CD4-positive, CD25-positive, alpha-beta regulatory T cell (primary cell): ENCODE measurements at regions not wholly inside any gene's neighbourhood (a gene's known extent, or its start where the extent isn't known, plus 50 kb on each side); places are given as distances from the start of the nearest gene placed in this dataset.
A peak's percentile ranks its signal among the peaks of the same experiment; 100 is the strongest.

Source experiments
- ATAC-seq, 2 donors: fragments of 150-1000 bp; cut with Tn5 transposase; one replicate each; pipeline ENCODE4 v1.10.0; 2021; ENCODE audit warnings: low read depth in 2 of 2, moderate number of reproducible peaks in 2 of 2, moderate library complexity in 1 of 2
- DNase-seq, 3 donors: peaks; one replicate each; pipeline versions ENCODE4 v3.0.0 to v3.0.0-alpha.2; 2012 to 2022; ENCODE audit warnings: mixed read lengths in 1 of 3
- H3K27ac ChIP-seq: one replicate; pipeline ENCODE4 v1.7.0; 2013; ENCODE audit warnings: mild to moderate bottlenecking, low read length; ENCODE audit not compliant: insufficient read depth, poor library complexity, severe bottlenecking
- H3K27me3 ChIP-seq: one replicate; pipeline ENCODE4 v1.7.0; 2013; ENCODE audit warnings: low read length; ENCODE audit not compliant: control insufficient read depth, insufficient read depth
- H3K36me3 ChIP-seq: one replicate; pipeline ENCODE4 v1.7.0; 2013; ENCODE audit warnings: mild to moderate bottlenecking, low read length, moderate library complexity; ENCODE audit not compliant: control insufficient read depth, insufficient read depth
- H3K4me1 ChIP-seq: 2 replicates; pipeline ENCODE4 v1.7.0; 2013; ENCODE audit warnings: mild to moderate bottlenecking, low read length; ENCODE audit not compliant: insufficient read depth, control insufficient read depth, poor library complexity, severe bottlenecking
- H3K4me3 ChIP-seq: one replicate; pipeline ENCODE4 v1.7.0; 2013; ENCODE audit warnings: low read depth, mild to moderate bottlenecking, low read length, moderate library complexity
- H3K9me3 ChIP-seq, 2 experiments: 1 replicate in 1 of 2; 2 replicates in 1 of 2; pipeline ENCODE4 v1.7.0; 2013; ENCODE audit warnings: low read length in 2 of 2, mild to moderate bottlenecking in 1 of 2, moderate library complexity in 1 of 2; ENCODE audit not compliant: control insufficient read depth in 2 of 2
- H3K27ac Mint-ChIP-seq, 3 donors: one replicate each; pipeline ENCODE4 v1.8.0; 2020 to 2022; ENCODE audit warnings: mild to moderate bottlenecking in 3 of 3, mixed read lengths in 3 of 3, moderate library complexity in 2 of 3
- H3K27me3 Mint-ChIP-seq: one replicate; pipeline ENCODE4 v1.8.0; 2022; ENCODE audit warnings: mild to moderate bottlenecking, mixed read lengths
- H3K36me3 Mint-ChIP-seq: one replicate; pipeline ENCODE4 v1.8.0; 2020; ENCODE audit warnings: mixed read lengths
- H3K4me1 Mint-ChIP-seq, 4 donors: one replicate each; pipeline ENCODE4 v1.8.0; 2020 to 2022; ENCODE audit warnings: mixed read lengths in 4 of 4, mild to moderate bottlenecking in 1 of 4
- H3K4me3 Mint-ChIP-seq, 4 donors: one replicate each; pipeline ENCODE4 v1.8.0; 2020 to 2022; ENCODE audit warnings: mild to moderate bottlenecking in 4 of 4, mixed read lengths in 4 of 4, moderate library complexity in 3 of 4
- H3K9me3 Mint-ChIP-seq, 7 donors: one replicate each; pipeline ENCODE4 v1.8.0; 2020 to 2022; ENCODE audit warnings: mixed read lengths in 7 of 7, mild to moderate bottlenecking in 3 of 7, moderate library complexity in 2 of 7

- Histone ChIP-seq H3K36me3 (no peaks in the 10 kb centered on the region), H3K27ac (no peak overlapping the region), H3K27me3 (no peaks in the 10 kb centered on the region), H3K9me3 (no peaks in the 10 kb centered on the region), H3K4me1 (no peaks in the 10 kb centered on the region), H3K4me3 (no peak overlapping the region)
- H3K36me3 Mint-ChIP-seq, result no peaks in the 10 kb centered on the region
- ATAC-seq (no peak), DNase-seq (no peak)
- H3K27me3 Mint-ChIP-seq, result peaks cover 4% of the 10 kb centered on the region
- H3K9me3 Mint-ChIP-seq, result peaks cover 0 to 4% (median 0%) of the 10 kb centered on the region in 7 donors
- H3K4me1 Mint-ChIP-seq, result peaks cover 0 to 22% (median 0%) of the 10 kb centered on the region in 4 donors
- no peak overlapping the region for H3K27ac Mint-ChIP-seq
- H3K4me3 Mint-ChIP-seq, result no peak overlapping the region
Measured at GRCh38 chr4:38371391-38371851, 292.6 kb upstream of the KLF3 start.

- peaks cover 9% of the 10 kb centered on the region for H3K27me3 Mint-ChIP-seq
- DNase-seq, result no peak
- Histone ChIP-seq H3K4me3 (no peak overlapping the region), H3K36me3 (no peaks in the 10 kb centered on the region), H3K27ac (no peak overlapping the region), H3K9me3 (no peaks in the 10 kb centered on the region), H3K4me1 (no peaks in the 10 kb centered on the region), H3K27me3 (no peaks in the 10 kb centered on the region)
- no peak for ATAC-seq
- peaks cover 0 to 4% (median 2%) of the 10 kb centered on the region in 7 donors for H3K9me3 Mint-ChIP-seq
- H3K4me3 Mint-ChIP-seq, result no peak overlapping the region
- no peak overlapping the region for H3K27ac Mint-ChIP-seq
- H3K36me3 Mint-ChIP-seq, result no peaks in the 10 kb centered on the region
- H3K4me1 Mint-ChIP-seq, result peaks cover 0 to 8% (median 1%) of the 10 kb centered on the region in 4 donors
Measured at GRCh38 chr4:38373375-38373774, 290.6 kb upstream of the KLF3 start.

DNA sequence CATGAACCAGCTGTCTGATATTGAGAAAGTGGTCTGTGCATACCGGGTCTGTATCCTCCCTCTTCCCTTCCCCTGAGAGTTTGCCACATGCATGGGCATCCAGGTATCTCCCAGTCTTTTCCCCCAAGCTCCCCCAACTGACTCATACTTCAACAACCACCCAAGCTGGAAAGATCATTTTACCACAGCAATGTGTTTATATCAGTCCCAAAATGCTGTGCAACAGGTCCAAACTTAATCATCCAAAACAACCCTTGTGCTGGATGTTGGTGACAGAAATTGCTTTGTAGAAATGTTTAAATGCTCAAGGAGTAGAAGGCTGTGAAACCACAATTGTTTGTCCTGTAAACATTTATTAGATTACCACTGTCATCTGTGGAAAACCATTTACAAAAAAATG lies 286.8 kb upstream of the KLF3 start:
- no peak for DNase-seq
- no peak overlapping the region for H3K27ac Mint-ChIP-seq
- H3K9me3 Mint-ChIP-seq, result peaks cover 0 to 4% (median 2%) of the 10 kb centered on the region in 7 donors
- H3K27me3 ChIP-seq, result no peaks in the 10 kb centered on the region
- H3K36me3 Mint-ChIP-seq, result no peaks in the 10 kb centered on the region
- H3K27me3 Mint-ChIP-seq, result peaks cover 14% of the 10 kb centered on the region
- no peak for ATAC-seq
- no peaks in the 10 kb centered on the region for H3K4me1 ChIP-seq
- H3K36me3 ChIP-seq, result no peaks in the 10 kb centered on the region
- no peak overlapping the region for H3K27ac ChIP-seq
- peaks cover 0 to 8% (median 1%) of the 10 kb centered on the region in 4 donors for H3K4me1 Mint-ChIP-seq
- H3K4me3 Mint-ChIP-seq, result no peak overlapping the region
- no peak overlapping the region for H3K4me3 ChIP-seq
- no peaks in the 10 kb centered on the region for H3K9me3 ChIP-seq

- no peak for DNase-seq
- no peak overlapping the region for H3K4me3 Mint-ChIP-seq
- H3K36me3 Mint-ChIP-seq, result no peaks in the 10 kb centered on the region
- H3K9me3 ChIP-seq, result no peaks in the 10 kb centered on the region
- no peak overlapping the region for H3K27ac ChIP-seq
- H3K27ac Mint-ChIP-seq, result no peak overlapping the region
- H3K4me3 ChIP-seq, result no peak overlapping the region
- H3K4me1 ChIP-seq, result no peaks in the 10 kb centered on the region
- H3K27me3 ChIP-seq, result no peaks in the 10 kb centered on the region
- H3K9me3 Mint-ChIP-seq, result peaks cover 0 to 2% (median 0%) of the 10 kb centered on the region in 7 donors
- ATAC-seq, result no peak
- H3K4me1 Mint-ChIP-seq, result peaks cover 0 to 2% (median under 1%) of the 10 kb centered on the region in 4 donors
- H3K27me3 Mint-ChIP-seq, result peaks cover 14% of the 10 kb centered on the region
- no peaks in the 10 kb centered on the region for H3K36me3 ChIP-seq
Measured at GRCh38 chr4:38378478-38378877, 285.5 kb upstream of the KLF3 start.

DNA sequence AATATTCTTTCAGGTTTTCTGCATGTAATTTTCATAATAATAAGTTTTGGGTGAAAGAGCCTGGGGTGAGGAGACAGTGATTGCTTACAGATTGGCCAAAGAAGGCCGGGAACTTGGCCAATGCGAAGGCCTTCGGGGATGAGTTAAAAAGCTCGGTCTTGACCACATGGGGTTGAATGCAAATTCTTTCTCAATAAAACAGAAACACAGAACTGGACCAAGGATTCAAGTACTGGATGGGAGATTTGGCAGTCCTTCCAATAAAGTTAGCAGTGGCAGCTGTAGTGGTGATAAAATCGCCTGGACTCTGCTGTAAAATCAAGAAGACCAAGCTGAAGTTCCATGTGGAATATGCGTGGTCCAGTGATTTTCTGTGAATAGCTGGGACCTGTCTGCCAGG lies 282.2 kb upstream of the KLF3 start:
- no peak for ATAC-seq

GRCh38 chr4:38382520-38382919 lies 281.5 kb upstream of the KLF3 start:
- peaks cover 0 to 2% (median 0%) of the 10 kb centered on the region in 7 donors for H3K9me3 Mint-ChIP-seq
- H3K4me1 Mint-ChIP-seq, result peaks cover 0 to 18% (median 4%) of the 10 kb centered on the region in 4 donors
- no peaks in the 10 kb centered on the region for H3K36me3 Mint-ChIP-seq
- Histone ChIP-seq H3K4me1 (no peaks in the 10 kb centered on the region), H3K36me3 (no peaks in the 10 kb centered on the region), H3K27ac (no peak overlapping the region), H3K27me3 (no peaks in the 10 kb centered on the region), H3K9me3 (no peaks in the 10 kb centered on the region), H3K4me3 (no peak overlapping the region)
- H3K27ac Mint-ChIP-seq, result peak overlapping the region in 1 of 3 donors; percentile 52
- peaks cover 9% of the 10 kb centered on the region for H3K27me3 Mint-ChIP-seq
- no peak for DNase-seq
- no peak for ATAC-seq
- H3K4me3 Mint-ChIP-seq, result no peak overlapping the region

More for the DNA sequence above, 282.2 kb upstream of the KLF3 start:
- H3K4me3 Mint-ChIP-seq, result no peak overlapping the region
- H3K27me3 Mint-ChIP-seq, result peaks cover 14% of the 10 kb centered on the region
- DNase-seq, result no peak
- H3K36me3 Mint-ChIP-seq, result no peaks in the 10 kb centered on the region
- Histone ChIP-seq H3K36me3 (no peaks in the 10 kb centered on the region), H3K9me3 (no peaks in the 10 kb centered on the region), H3K4me1 (no peaks in the 10 kb centered on the region), H3K4me3 (no peak overlapping the region), H3K27ac (no peak overlapping the region), H3K27me3 (no peaks in the 10 kb centered on the region)
- H3K4me1 Mint-ChIP-seq, result peaks cover 0 to 18% (median 5%) of the 10 kb centered on the region in 4 donors
- no peak overlapping the region for H3K27ac Mint-ChIP-seq
- peaks cover 0 to 2% (median 0%) of the 10 kb centered on the region in 7 donors for H3K9me3 Mint-ChIP-seq

GRCh38 chr4:38383646-38384121 lies 280.3 kb upstream of the KLF3 start:
- DNase-seq (no peak), ATAC-seq (no peak)
- Histone ChIP-seq H3K27ac (no peak overlapping the region), H3K27me3 (no peaks in the 10 kb centered on the region), H3K9me3 (peaks cover 0 to 3% of the 10 kb centered on the region in 2 experiments), H3K4me1 (no peaks in the 10 kb centered on the region), H3K36me3 (no peaks in the 10 kb centered on the region), H3K4me3 (no peak overlapping the region)
- peaks cover 9% of the 10 kb centered on the region for H3K27me3 Mint-ChIP-seq
- no peak overlapping the region for H3K4me3 Mint-ChIP-seq
- peak overlapping the region in 2 of 3 donors; percentile 52 to 71 for H3K27ac Mint-ChIP-seq
- H3K9me3 Mint-ChIP-seq, result peaks cover 0 to 4% (median 0%) of the 10 kb centered on the region in 7 donors
- H3K36me3 Mint-ChIP-seq, result no peaks in the 10 kb centered on the region
- H3K4me1 Mint-ChIP-seq, result peaks cover 0 to 18% (median 5%) of the 10 kb centered on the region in 4 donors
